Heart left ventricle (tissue), 13 donors: ENCODE measurements at regions not wholly inside any gene's neighbourhood (a gene's known extent, or its start where the extent isn't known, plus 50 kb on each side); places are given as distances from the start of the nearest gene placed in this dataset.

Source experiments
- POLR2A ChIP-seq, 2 donors: fragments of 450-650 bp; IDR thresholded peaks; one replicate each; pipeline ENCODE4 v1.6.1; 2017; ENCODE audit warnings: antibody characterized with exemption in 2 of 2, mild to moderate bottlenecking in 2 of 2, moderate library complexity in 2 of 2
- TF ChIP-seq, protein P1 (sequence below), 12 donors: fragments of 200-600 bp; sonication (generic) in 4 of 12; IDR thresholded peaks; one replicate each; pipeline versions ENCODE4 v1.5.0 to v1.8.0; 2018 to 2022; ENCODE audit warnings: antibody characterized with exemption in 12 of 12, mild to moderate bottlenecking in 5 of 12
- donor health status: ischemic (EF 13 %, LVEDD 7.1; RV severe dilation, severe dysfunction).
- donor health status: DM: no; HTN: yes; CAD: no.
- donor health status: DM: no; HTN: no; CAD: no.
- donor health status: ischemic (EF 25% LVEDD 6.9; RV normal size, moderate dysfunction).
- donor health status: ischemic (EF 25% LVEDD 5.7; RV mildly dilated, moderate dysfunction).
- donor health status: ischemic (EF 35%, LVEDD 5.7; RV mildly dilated, moderate dysfunction).
- donor health status: nonischemic (EF 11% LVEDD 7.7; RV severe dilation, severe dysfunction).
- donor health status: DM: yes; HTN: yes; CAD: no.
- donor health status: PGD.
- donor health status: ischemic (EF 29% LVEDD 5.4; RV normal size, mild dysfunction).
- donor health status: nonischemic (EF 23%, LVEDD 6.1; RV moderate dilation, normal function).

DNA sequence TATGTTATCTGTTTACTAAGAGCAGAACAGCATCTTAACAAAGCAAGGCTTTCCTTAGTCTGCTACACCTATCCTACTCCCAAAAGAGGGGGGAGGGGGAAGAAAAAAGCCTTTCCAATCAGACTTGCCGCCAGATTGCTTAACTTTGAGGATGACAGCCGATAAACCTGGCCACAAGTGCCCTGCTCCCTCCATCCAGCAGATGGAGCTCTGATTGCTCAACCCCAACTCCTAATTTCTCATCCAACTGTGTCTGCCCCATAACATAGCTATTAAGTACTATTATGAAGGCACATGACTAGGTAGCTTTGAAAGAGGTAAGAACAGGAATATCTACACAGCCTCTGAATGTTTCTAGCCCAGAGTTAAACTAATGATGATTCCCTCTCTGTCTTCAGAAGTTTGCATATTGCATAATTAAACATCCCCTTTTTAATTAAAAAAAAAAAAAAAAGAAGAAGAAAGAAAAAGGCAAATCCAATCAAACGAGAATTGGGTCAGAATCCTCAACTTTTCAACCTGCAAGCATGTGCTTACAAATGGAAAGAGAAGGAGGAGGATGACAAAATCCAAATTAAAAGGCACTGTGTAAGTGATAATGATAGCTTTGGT, 247.4 kb downstream of the GALC start:
- TF ChIP-seq POLR2A (IDR thresholded peaks at IDR 0.05): no peak
- TF ChIP-seq, protein P1, sequence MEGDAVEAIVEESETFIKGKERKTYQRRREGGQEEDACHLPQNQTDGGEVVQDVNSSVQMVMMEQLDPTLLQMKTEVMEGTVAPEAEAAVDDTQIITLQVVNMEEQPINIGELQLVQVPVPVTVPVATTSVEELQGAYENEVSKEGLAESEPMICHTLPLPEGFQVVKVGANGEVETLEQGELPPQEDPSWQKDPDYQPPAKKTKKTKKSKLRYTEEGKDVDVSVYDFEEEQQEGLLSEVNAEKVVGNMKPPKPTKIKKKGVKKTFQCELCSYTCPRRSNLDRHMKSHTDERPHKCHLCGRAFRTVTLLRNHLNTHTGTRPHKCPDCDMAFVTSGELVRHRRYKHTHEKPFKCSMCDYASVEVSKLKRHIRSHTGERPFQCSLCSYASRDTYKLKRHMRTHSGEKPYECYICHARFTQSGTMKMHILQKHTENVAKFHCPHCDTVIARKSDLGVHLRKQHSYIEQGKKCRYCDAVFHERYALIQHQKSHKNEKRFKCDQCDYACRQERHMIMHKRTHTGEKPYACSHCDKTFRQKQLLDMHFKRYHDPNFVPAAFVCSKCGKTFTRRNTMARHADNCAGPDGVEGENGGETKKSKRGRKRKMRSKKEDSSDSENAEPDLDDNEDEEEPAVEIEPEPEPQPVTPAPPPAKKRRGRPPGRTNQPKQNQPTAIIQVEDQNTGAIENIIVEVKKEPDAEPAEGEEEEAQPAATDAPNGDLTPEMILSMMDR (IDR thresholded peaks at IDR 0.05): peak; percentile 26 to 68 (median 50)
